Psoas muscle (tissue), 7 donors: ENCODE measurements at regions not wholly inside any gene's neighbourhood (a gene's known extent, or its start where the extent isn't known, plus 50 kb on each side); places are given as distances from the start of the nearest gene placed in this dataset.

Experiments used
- ATAC-seq, 4 donors: fragments of 200-7000 bp; cut with Tn5 transposase; one replicate each; pipeline ENCODE4 v1.9.1; 2020; ENCODE audit warnings: moderate library complexity in 3 of 4, mild to moderate bottlenecking in 2 of 4
- DNase-seq, 2 donors: peaks; one replicate each; pipeline ENCODE4 v3.0.0-alpha.2; 2020
- H3K27ac ChIP-seq: fragments of 200-600 bp; one replicate; pipeline ENCODE4 v1.8.0; 2022
- H3K27me3 ChIP-seq, 3 donors: fragments of 200-600 bp in 1 of 3; one replicate each; pipeline versions ENCODE4 v1.6.1 to v1.8.0; 2013 to 2022; ENCODE audit warnings: low read length in 2 of 3, mild to moderate bottlenecking in 2 of 3, moderate library complexity in 1 of 3; ENCODE audit not compliant: insufficient read depth in 3 of 3
- H3K36me3 ChIP-seq, 2 donors: fragments of 200-600 bp in 1 of 2; one replicate each; pipeline versions ENCODE4 v1.6.1 to v1.8.0; 2013 to 2022; ENCODE audit warnings: low read depth in 1 of 2, mild to moderate bottlenecking in 1 of 2, moderate library complexity in 1 of 2; ENCODE audit not compliant: insufficient read depth in 1 of 2
- H3K4me1 ChIP-seq: fragments of 200-600 bp; one replicate; pipeline ENCODE4 v1.8.0; 2022
- H3K4me3 ChIP-seq: fragments of 200-600 bp; one replicate; pipeline ENCODE4 v1.8.0; 2022; ENCODE audit warnings: mild to moderate bottlenecking
- H3K9me3 ChIP-seq: fragments of 200-600 bp; one replicate; pipeline ENCODE4 v1.8.0; 2022
- CTCF ChIP-seq: fragments of 200-600 bp; IDR thresholded peaks from one replicate; pipeline ENCODE4 v1.8.0; 2022; ENCODE audit warnings: antibody characterized with exemption
- WGBS, 3 donors: extraction: QIAGEN DNeasy Blood & Tissue Kit; methylation state at CpG; one replicate each; pipeline versions ENCODE4 v1.1.6 to v1.1.7; 2013; 5-methylcytosine and 5-hydroxymethylcytosine counted together
- intact Hi-C, 2 donors: fragments of 100-400 bp; cut with DNase I; formaldehyde crosslinking; loops; one replicate each; pipeline versions ENCODE4 v1.11.0 to v1.14.2; 2022
- donor health status: healthy with polysubstance abuse.
- donor health status: DM: no; HTN: no; CAD: no; lungs with moderate emphysema.
- donor health status: Bipolar disorder and iron deficiency.
- donor health status: healthy.
- donor health status: DM: yes; HTN: yes; CAD: no.
- donor health status: DM: no; HTN: no; CAD: no.
- donor health status: DM: yes; HTN: yes; CAD: no.

GRCh38 chr15:35925275-35926006 lies 379.5 kb upstream of the DPH6 start:
- H3K4me1 ChIP-seq, result no peaks in the 10 kb centered on the region
- no peaks in the 10 kb centered on the region for H3K27me3 ChIP-seq
- no peak overlapping the region for H3K27ac ChIP-seq
- no peaks in the 10 kb centered on the region for H3K36me3 ChIP-seq
- H3K9me3 ChIP-seq, result no peaks in the 10 kb centered on the region
- ATAC-seq (no peak), DNase-seq (no peak)
- TF ChIP-seq CTCF, result no peak
- 84 to 92% (median 91%) methylated on average over 9 of the region's 9 CpGs for WGBS, 3 donors
- H3K4me3 ChIP-seq, result no peak overlapping the region
- intact Hi-C loops, result no loop called here

GRCh38 chr15:35926007-35926380 lies 380.0 kb upstream of the DPH6 start:
- H3K4me3 ChIP-seq, result no peak overlapping the region
- H3K36me3 ChIP-seq, result no peaks in the 10 kb centered on the region
- ATAC-seq (no peak), DNase-seq (no peak)
- TF ChIP-seq CTCF, result no peak
- no peaks in the 10 kb centered on the region for H3K27me3 ChIP-seq
- H3K9me3 ChIP-seq, result no peaks in the 10 kb centered on the region
- H3K27ac ChIP-seq, result no peak overlapping the region
- H3K4me1 ChIP-seq, result no peaks in the 10 kb centered on the region
- intact Hi-C loops, result no loop called here

GRCh38 chr15:35928847-35929246 lies 382.9 kb upstream of the DPH6 start:
- intact Hi-C loops, result no loop called here
- ATAC-seq, result no peak

GRCh38 chr15:35929740-35930444 lies 383.9 kb upstream of the DPH6 start:
- 45 to 61% (median 61%) methylated on average over 4 of the region's 4 CpGs for WGBS, 3 donors
- no peak overlapping the region for H3K4me3 ChIP-seq
- no peaks in the 10 kb centered on the region for H3K4me1 ChIP-seq
- no peak overlapping the region for H3K27ac ChIP-seq
- intact Hi-C loops, result no loop called here
- no peaks in the 10 kb centered on the region for H3K36me3 ChIP-seq
- TF ChIP-seq CTCF, result no peak
- no peaks in the 10 kb centered on the region for H3K27me3 ChIP-seq
- H3K9me3 ChIP-seq, result no peaks in the 10 kb centered on the region
- DNase-seq (no peak), ATAC-seq (no peak)

More at GRCh38 chr15:35928847-35929246, 382.9 kb upstream of the DPH6 start:
- no peaks in the 10 kb centered on the region for H3K4me1 ChIP-seq
- H3K27ac ChIP-seq, result no peak overlapping the region
- H3K27me3 ChIP-seq, result no peaks in the 10 kb centered on the region
- no peaks in the 10 kb centered on the region for H3K9me3 ChIP-seq
- TF ChIP-seq CTCF, result no peak
- DNase-seq, result no peak
- H3K36me3 ChIP-seq, result no peaks in the 10 kb centered on the region
- H3K4me3 ChIP-seq, result no peak overlapping the region
- WGBS, 3 donors, result 81 to 91% (median 87%) methylated on average over 2 of the region's 2 CpGs
